ENCODE measurements at regions not wholly inside any gene's neighbourhood (a gene's known extent, or its start where the extent isn't known, plus 50 kb on each side); places are given as distances from the start of the nearest gene placed in this dataset.

DNA sequence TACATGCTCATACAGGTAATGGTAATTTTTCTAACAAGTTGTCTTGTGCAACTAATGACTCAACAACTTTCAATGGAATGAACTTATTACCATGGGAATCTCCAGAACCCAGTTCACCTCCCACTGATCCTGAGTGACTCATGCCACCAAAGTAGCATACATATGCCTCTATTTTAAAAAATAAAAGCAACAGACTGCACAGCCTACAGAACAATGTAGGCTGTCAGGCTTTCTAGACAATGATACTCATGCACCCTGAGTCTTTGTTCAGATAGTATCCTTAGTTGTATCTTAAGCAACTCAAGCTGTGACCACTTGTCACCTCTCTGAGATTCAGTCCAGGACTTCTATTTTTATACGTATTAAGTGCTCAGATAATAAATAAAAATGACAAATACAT lies 531.0 kb upstream of the SETBP1 start:
- BruUV-seq (replicated peaks) = no TSS peak
- Histone ChIP-seq H3K36me3 (ENCODE audit: control insufficient read depth in 1 of 2, insufficient read depth in 2 of 2, low read length in 2 of 2) (no peaks in the 10 kb centered on the region), H3K27ac (ENCODE audit: low read depth, low read length) (no peak overlapping the region), H4K20me1 (ENCODE audit: insufficient read depth) (no peaks in the 10 kb centered on the region), H3K9ac (ENCODE audit: low read length) (no peak overlapping the region), H3K9me2 (ENCODE audit: insufficient read depth) (no peaks in the 10 kb centered on the region), H3K9me3 (ENCODE audit: control insufficient read depth in 1 of 2, insufficient read depth in 1 of 2, low read depth in 1 of 2, low read length in 2 of 2) (peaks cover 4 to 13% of the 10 kb centered on the region in 2 experiments; a peak in 2 of 4 replicates), H3K4me1 (ENCODE audit: control insufficient read depth in 1 of 2, insufficient read depth in 2 of 2, low read length in 2 of 2) (no peaks in the 10 kb centered on the region), H3K79me2 (ENCODE audit: insufficient read depth, low read length) (no peaks in the 10 kb centered on the region), H3K27me3 (ENCODE audit: insufficient read depth, low read length) (no peaks in the 10 kb centered on the region), H3K4me2 (ENCODE audit: low read length) (no peak overlapping the region), H2AFZ (ENCODE audit: low read depth, low read length, poor library complexity, severe bottlenecking) (no peak overlapping the region), H3K4me3 (replicated peaks in 1 of 2; ENCODE audit: low read depth in 1 of 2, low read length in 2 of 2) (no peak overlapping the region)
- TF ChIP-seq CEBPB (IDR thresholded peaks at IDR 0.05; ENCODE audit: low read depth) (no peak), CBX3 (IDR thresholded peaks at IDR 0.05; ENCODE audit: low read depth) (no peak), REST (IDR thresholded peaks at IDR 0.05; ENCODE audit: low read depth) (no peak), POLR2A (IDR thresholded peaks at IDR 0.05; ENCODE audit: borderline replicate concordance, extremely low read depth, insufficient read depth, insufficient read length) (no peak), YY1 (IDR thresholded peaks at IDR 0.05; ENCODE audit: extremely low read depth, insufficient replicate concordance, low read depth, low read length) (no peak), ELF1 (IDR thresholded peaks at IDR 0.05; ENCODE audit: borderline replicate concordance, low read depth) (no peak), FOSL1 (IDR thresholded peaks at IDR 0.05; ENCODE audit: low read depth) (no peak), EZH2 (IDR thresholded peaks at IDR 0.05) (no peak), SP1 (IDR thresholded peaks at IDR 0.05; ENCODE audit: low read depth) (no peak), ZBTB33 (IDR thresholded peaks at IDR 0.05; ENCODE audit: extremely low read depth, insufficient replicate concordance, low read length) (no peak), ZFX (IDR thresholded peaks at IDR 0.05) (no peak), JUND (IDR thresholded peaks at IDR 0.05) (no peak), POLR2AphosphoS5 (IDR thresholded peaks at IDR 0.05; ENCODE audit: low read depth, low read length) (no peak), CTCF (IDR thresholded peaks at IDR 0.05 in 2 of 3, conservative IDR thresholded peaks at IDR 0.05 in 1 of 3; ENCODE audit: borderline replicate concordance in 1 of 3, insufficient read depth in 1 of 3, low read depth in 2 of 3, low read length in 2 of 3) (no peak), ATF3 (IDR thresholded peaks at IDR 0.05) (no peak), EZH2phosphoT487 (IDR thresholded peaks at IDR 0.05; ENCODE audit: borderline replicate concordance) (no peak), TCF7L2 (IDR thresholded peaks at IDR 0.05; ENCODE audit: borderline replicate concordance, extremely low read depth, insufficient read depth, insufficient read length) (no peak), SRF (IDR thresholded peaks at IDR 0.05; ENCODE audit: low read depth) (no peak), ZNF274 (IDR thresholded peaks at IDR 0.05; ENCODE audit: low read depth, low read length) (no peak)
- TF ChIP-seq, protein P1, sequence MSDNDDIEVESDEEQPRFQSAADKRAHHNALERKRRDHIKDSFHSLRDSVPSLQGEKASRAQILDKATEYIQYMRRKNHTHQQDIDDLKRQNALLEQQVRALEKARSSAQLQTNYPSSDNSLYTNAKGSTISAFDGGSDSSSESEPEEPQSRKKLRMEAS (IDR thresholded peaks at IDR 0.05) = no peak
- ChIA-PET RAD21 (ENCODE audit: low non-redundant PET in 1 of 2, low total read pairs in 2 of 2, uncharacterized antibody in 2 of 2, unreplicated experiment in 2 of 2) (no interaction called here), POLR2A (no interaction called here), CTCF (no interaction called here)
- ATAC-seq (no peak), DNase-seq (ENCODE audit: low read depth, low spot score) (no peak)
- intact Hi-C loops (cut with micrococcal nuclease) = no loop called here

Data from HCT116 (cell line).